Ovary (tissue), 7 donors: ENCODE measurements at regions not wholly inside any gene's neighbourhood (a gene's known extent, or its start where the extent isn't known, plus 50 kb on each side); places are given as distances from the start of the nearest gene placed in this dataset.

ENCODE experiments used
- DNase-seq, 5 donors: peaks; one replicate each; pipeline ENCODE4 v3.0.0-alpha.2; 2019 to 2020
- H3K27ac ChIP-seq, 2 donors: fragments of 200-600 bp; one replicate each; pipeline versions ENCODE4 v1.5.1 to v1.8.0; 2019 to 2022
- H3K27me3 ChIP-seq: fragments of 200-600 bp; one replicate; pipeline ENCODE4 v1.8.0; 2022
- H3K36me3 ChIP-seq: fragments of 200-600 bp; sonication (generic); one replicate; pipeline ENCODE4 v1.5.1; 2019
- H3K4me1 ChIP-seq: one replicate; pipeline ENCODE4 v1.8.1; 2013; ENCODE audit warnings: mild to moderate bottlenecking, moderate library complexity; ENCODE audit not compliant: insufficient read depth
- H3K4me3 ChIP-seq: fragments of 200-600 bp; sonication (generic); one replicate; pipeline ENCODE4 v1.5.1; 2017
- H3K9me3 ChIP-seq, 2 donors: fragments of 200-600 bp in 1 of 2; sonication (generic) in 1 of 2; one replicate each; pipeline versions ENCODE4 v1.5.1 to v1.8.1; 2013 to 2019; ENCODE audit warnings: mild to moderate bottlenecking in 1 of 2, moderate library complexity in 1 of 2
- CTCF ChIP-seq, 3 donors: fragments of 450-650 bp in 2 of 3; fragments of 200-600 bp in 1 of 3; IDR thresholded peaks; one replicate each; pipeline versions ENCODE4 v1.5.1 to v1.8.0; 2016 to 2022; ENCODE audit warnings: antibody characterized with exemption in 3 of 3, mild to moderate bottlenecking in 1 of 3
- EP300 ChIP-seq: sonication (generic); formaldehyde crosslinking; IDR thresholded peaks from one replicate; pipeline ENCODE4 v1.6.1; 2017; ENCODE audit warnings: antibody characterized with exemption
- POLR2A ChIP-seq: fragments of 450-650 bp; IDR thresholded peaks from one replicate; pipeline ENCODE4 v1.6.1; 2017; ENCODE audit warnings: antibody characterized with exemption, mild to moderate bottlenecking, moderate library complexity
- WGBS, 3 donors: extraction: QIAGEN DNeasy Blood & Tissue Kit in 1 of 3; methylation state at CpG; one replicate each; pipeline versions ENCODE4 v1.1.5 to v1.1.7; 2013 to 2017; 5-methylcytosine and 5-hydroxymethylcytosine counted together
- intact Hi-C, 4 donors: fragments of 100-400 bp; cut with DNase I; formaldehyde crosslinking; loops; one replicate each; pipeline versions ENCODE4 v1.11.0 to v1.15.1; 2022 to 2023
- donor health status: DM: no; HTN: no; CAD: no; lungs with moderate emphysema.
- donor health status: DM: no; HTN: no; CAD: no.
- donor health status: Bipolar disorder and iron deficiency.
- donor health status: DM: no; HTN: no; CAD: no.
- donor health status: DM: yes; HTN: yes; CAD: no.

DNA sequence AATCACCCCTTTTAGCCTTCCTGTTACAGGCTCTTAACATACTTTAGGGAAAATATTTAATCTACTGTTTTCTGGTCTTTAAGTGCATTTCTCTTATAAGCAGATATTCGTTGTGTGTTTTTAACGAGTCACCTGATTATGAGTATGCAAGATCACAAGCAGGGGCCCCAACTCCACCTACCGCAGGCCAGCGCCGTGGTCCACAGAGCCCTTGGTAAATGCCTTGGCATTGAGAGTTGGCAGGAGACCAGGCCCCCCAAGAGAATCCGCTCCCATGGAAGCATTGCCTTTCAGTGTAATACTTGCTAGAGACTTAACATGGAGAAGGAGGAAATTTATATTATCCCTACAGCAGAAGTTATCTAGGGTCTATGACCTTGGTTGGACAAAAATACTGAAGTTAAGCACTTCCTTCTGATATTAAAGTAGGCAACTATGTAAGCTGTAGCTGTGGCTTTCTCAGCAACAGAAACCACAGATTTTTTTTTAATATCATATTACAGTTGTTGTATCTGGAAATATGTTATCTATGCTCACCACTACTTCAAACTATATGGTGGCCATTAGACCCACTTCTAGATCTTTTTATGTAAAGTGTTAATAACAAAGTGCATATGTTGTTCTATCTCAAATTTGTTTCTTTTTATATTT, 241.8 kb upstream of the MGAT5 start:
- Histone ChIP-seq H3K36me3 (no peaks in the 10 kb centered on the region), H3K4me1 (no peaks in the 10 kb centered on the region), H3K9me3 (no peaks in the 10 kb centered on the region), H3K27ac (no peak overlapping the region), H3K4me3 (no peak overlapping the region), H3K27me3 (no peaks in the 10 kb centered on the region)
- 27 to 54% (median 36%) methylated on average over 6 of the region's 6 CpGs for WGBS, 3 donors
- intact Hi-C loops: no loop called here
- no peak for TF ChIP-seq CTCF (IDR thresholded peaks at IDR 0.05)
- TF ChIP-seq EP300: no peak
- TF ChIP-seq POLR2A: no peak
- no peak for DNase-seq

DNA sequence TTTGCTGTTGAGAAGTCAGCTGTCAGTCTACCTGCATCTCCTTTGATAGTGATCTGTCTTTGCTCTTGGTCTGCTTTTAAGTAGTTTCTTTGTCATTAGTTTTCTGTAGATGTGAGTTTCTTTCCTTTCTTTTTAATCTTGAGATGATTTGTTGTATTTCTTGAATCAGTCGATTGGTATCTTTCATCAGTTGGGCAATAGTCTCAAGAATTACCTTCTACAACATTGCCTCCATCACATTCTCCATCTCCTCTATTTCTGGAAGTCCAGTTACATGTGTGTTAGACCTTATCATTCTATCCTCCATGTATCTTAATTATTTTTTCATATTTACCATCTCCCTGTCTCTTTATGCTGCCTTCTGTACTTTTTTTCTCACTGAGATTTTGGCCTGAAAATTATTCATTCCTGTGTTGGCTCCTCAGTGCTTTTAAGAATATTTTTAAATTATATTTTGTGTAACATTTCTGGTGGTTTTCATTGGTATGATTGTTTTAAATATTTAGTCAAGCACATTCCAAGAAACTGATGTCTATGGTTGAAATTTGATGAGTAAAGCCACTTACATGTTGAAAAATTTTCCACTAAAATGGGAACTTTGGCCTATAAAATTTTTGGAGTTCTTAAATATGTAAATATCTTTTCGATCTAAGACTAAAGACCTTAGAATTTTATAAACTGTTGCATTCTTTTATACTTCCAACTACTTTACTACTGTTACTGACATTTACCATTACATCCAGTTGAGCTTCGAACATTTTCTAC, 239.5 kb upstream of the MGAT5 start:
- H3K27me3 ChIP-seq: no peaks in the 10 kb centered on the region
- H3K4me3 ChIP-seq: no peak overlapping the region
- WGBS, 3 donors: 50 to 67% (median 52%) methylated on average over 3 of the region's 3 CpGs
- H3K27ac ChIP-seq: no peak overlapping the region
- DNase-seq: no peak
- TF ChIP-seq POLR2A (no peak), EP300 (no peak), CTCF (IDR thresholded peaks at IDR 0.05) (no peak)
- no peaks in the 10 kb centered on the region for H3K36me3 ChIP-seq
- intact Hi-C loops: no loop called here
- H3K4me1 ChIP-seq: no peaks in the 10 kb centered on the region
- no peaks in the 10 kb centered on the region for H3K9me3 ChIP-seq

DNA sequence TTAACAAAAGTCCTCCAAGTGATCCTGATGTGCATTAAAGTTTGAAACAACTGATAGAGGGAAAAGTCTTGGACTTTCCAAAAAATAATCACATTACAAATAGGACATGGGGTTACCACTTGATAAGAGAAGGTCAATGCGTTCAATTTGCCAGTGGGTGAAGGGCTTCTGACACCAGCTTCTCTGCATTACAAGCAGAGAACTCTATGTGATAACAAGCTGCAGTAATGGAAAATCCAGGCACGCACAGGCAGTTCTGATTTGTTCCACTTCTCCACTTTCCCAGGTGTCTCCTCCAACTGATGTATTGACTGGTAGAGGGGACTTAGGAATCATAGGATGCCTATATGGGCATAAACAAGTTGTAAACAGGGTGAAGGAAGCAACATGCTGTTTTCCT, 234.0 kb upstream of the MGAT5 start:
- WGBS, 3 donors: 73 to 89% (median 81%) methylated on average over 2 of the region's 2 CpGs

DNA sequence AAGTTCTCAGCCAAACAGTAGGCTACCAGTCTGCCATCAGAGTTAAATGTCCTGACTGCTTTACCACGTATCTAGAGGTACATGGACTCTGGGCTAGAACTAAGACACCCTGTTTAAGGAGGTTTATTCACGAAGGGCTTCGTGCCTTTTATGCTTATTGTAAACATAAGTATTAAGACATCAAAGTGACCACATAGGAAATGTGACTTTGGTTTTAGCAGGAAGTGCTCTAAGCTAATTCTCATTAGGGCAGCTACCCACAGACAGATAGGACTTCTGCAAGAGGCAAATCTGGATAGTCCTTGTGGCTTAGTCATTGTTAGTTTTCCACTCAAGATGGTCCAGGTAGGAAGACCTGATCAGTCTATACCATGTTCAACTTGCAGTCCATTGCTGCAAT, 233.3 kb upstream of the MGAT5 start:
- no peaks in the 10 kb centered on the region for H3K27me3 ChIP-seq
- DNase-seq: no peak
- no peak overlapping the region for H3K4me3 ChIP-seq
- no peak overlapping the region for H3K27ac ChIP-seq
- WGBS, 3 donors: 88 to 91% (median 90%) methylated on average over 3 of the region's 3 CpGs
- no peaks in the 10 kb centered on the region for H3K4me1 ChIP-seq
- intact Hi-C loops: no loop called here
- no peak for TF ChIP-seq EP300
- no peak for TF ChIP-seq CTCF (IDR thresholded peaks at IDR 0.05)
- TF ChIP-seq POLR2A: no peak
- no peaks in the 10 kb centered on the region for H3K36me3 ChIP-seq
- H3K9me3 ChIP-seq: no peaks in the 10 kb centered on the region

More for the DNA sequence above, 234.0 kb upstream of the MGAT5 start:
- TF ChIP-seq EP300: no peak
- TF ChIP-seq POLR2A: no peak
- no peak for TF ChIP-seq CTCF (IDR thresholded peaks at IDR 0.05)
- Histone ChIP-seq H3K4me1 (no peaks in the 10 kb centered on the region), H3K36me3 (no peaks in the 10 kb centered on the region), H3K9me3 (no peaks in the 10 kb centered on the region), H3K27me3 (no peaks in the 10 kb centered on the region), H3K27ac (no peak overlapping the region), H3K4me3 (no peak overlapping the region)
- DNase-seq: no peak
- intact Hi-C loops: no loop called here
